H9 (cell line): ENCODE measurements at regions not wholly inside any gene's neighbourhood (a gene's known extent, or its start where the extent isn't known, plus 50 kb on each side); places are given as distances from the start of the nearest gene placed in this dataset.

ENCODE experiments used
- DNase-seq: peaks from one replicate; pipeline ENCODE4 v3.0.0-alpha.2; 2017
- H2AFZ ChIP-seq: one replicate; pipeline ENCODE4 v1.6.1; 2013; ENCODE audit warnings: mild to moderate bottlenecking, low read length, control low read depth, moderate library complexity
- H2AK5ac ChIP-seq: 2 replicates; pipeline ENCODE4 v1.6.1; 2013; ENCODE audit warnings: low read length, control low read depth, mixed read lengths; ENCODE audit not compliant: insufficient read length
- H2BK120ac ChIP-seq: one replicate; pipeline ENCODE4 v1.6.1; 2013; ENCODE audit warnings: low read depth, mild to moderate bottlenecking, low read length, control low read depth, inconsistent platforms; ENCODE audit not compliant: poor library complexity, severe bottlenecking
- H2BK12ac ChIP-seq: 2 replicates; pipeline ENCODE4 v1.6.1; 2013; ENCODE audit warnings: low read length, control low read depth, mixed read lengths, low read depth; ENCODE audit not compliant: insufficient read length
- H2BK15ac ChIP-seq: 2 replicates; pipeline ENCODE4 v1.6.1; 2013; ENCODE audit warnings: low read depth, low read length, control low read depth
- H2BK20ac ChIP-seq: one replicate; pipeline ENCODE4 v1.6.1; 2013; ENCODE audit warnings: low read depth, mild to moderate bottlenecking, low read length, control low read depth, inconsistent platforms; ENCODE audit not compliant: poor library complexity, severe bottlenecking
- H2BK5ac ChIP-seq: 2 replicates; pipeline ENCODE4 v1.6.1; 2013; ENCODE audit warnings: low read length, control low read depth, mixed read lengths; ENCODE audit not compliant: insufficient read length
- H3K14ac ChIP-seq: 2 replicates; pipeline ENCODE4 v1.6.1; 2013; ENCODE audit warnings: low read length, control low read depth; ENCODE audit not compliant: insufficient read depth
- H3K18ac ChIP-seq: 2 replicates; pipeline ENCODE4 v1.6.1; 2013; ENCODE audit warnings: low read depth, mild to moderate bottlenecking, mixed read lengths, low read length, control low read depth; ENCODE audit not compliant: insufficient read length
- H3K23ac ChIP-seq: 2 replicates; pipeline ENCODE4 v1.6.1; 2013; ENCODE audit warnings: low read length, control low read depth, mixed read lengths, low read depth; ENCODE audit not compliant: insufficient read length
- H3K23me2 ChIP-seq: 2 replicates; pipeline ENCODE4 v1.6.1; 2013; ENCODE audit warnings: low read depth, mild to moderate bottlenecking, mixed read lengths, low read length, control low read depth; ENCODE audit not compliant: insufficient read length, poor library complexity, severe bottlenecking
- H3K27ac ChIP-seq: 2 replicates; pipeline ENCODE4 v1.5.1; 2013; ENCODE audit warnings: low read length, control low read depth, mixed read lengths, low read depth; ENCODE audit not compliant: insufficient read length
- H3K27me3 ChIP-seq: 2 replicates; pipeline ENCODE4 v1.6.1; 2013; ENCODE audit warnings: low read length, control low read depth, inconsistent platforms; ENCODE audit not compliant: insufficient read depth
- H3K4ac ChIP-seq: 2 replicates; pipeline ENCODE4 v1.6.1; 2013; ENCODE audit warnings: low read depth, mild to moderate bottlenecking, control low read depth, inconsistent platforms, low read length, moderate library complexity
- H3K4me1 ChIP-seq: 2 replicates; pipeline ENCODE4 v1.6.1; 2013; ENCODE audit warnings: low read length, control low read depth, inconsistent platforms; ENCODE audit not compliant: insufficient read depth
- H3K4me2 ChIP-seq: 2 replicates; pipeline ENCODE4 v1.6.1; 2013; ENCODE audit warnings: low read length, control low read depth, mixed read lengths; ENCODE audit not compliant: insufficient read length, insufficient read depth
- H3K56ac ChIP-seq: 2 replicates; pipeline ENCODE4 v1.6.1; 2013; ENCODE audit warnings: low read depth, mild to moderate bottlenecking, mixed read lengths, low read length, control low read depth; ENCODE audit not compliant: insufficient read length
- H3K79me1 ChIP-seq: 2 replicates; pipeline ENCODE4 v1.6.1; 2013; ENCODE audit warnings: low read depth, mild to moderate bottlenecking, moderate library complexity, low read length, control low read depth, inconsistent platforms; ENCODE audit not compliant: insufficient read depth, poor library complexity, severe bottlenecking
- H3K79me2 ChIP-seq: 2 replicates; pipeline ENCODE4 v1.6.1; 2013; ENCODE audit warnings: low read length, control low read depth, inconsistent platforms; ENCODE audit not compliant: insufficient read depth
- H3K9ac ChIP-seq: 2 replicates; pipeline ENCODE4 v1.6.1; 2013; ENCODE audit warnings: low read length, control low read depth, mixed read lengths; ENCODE audit not compliant: insufficient read length; ENCODE audit errors: extremely low read depth
- H3K9me3 ChIP-seq: one replicate; pipeline ENCODE4 v1.6.1; 2013; ENCODE audit warnings: low read depth, low read length, inconsistent platforms; ENCODE audit not compliant: control insufficient read depth
- H3T11ph ChIP-seq: one replicate; pipeline ENCODE4 v1.6.1; 2013; ENCODE audit warnings: mild to moderate bottlenecking, low read length, control low read depth, inconsistent platforms
- H4K20me1 ChIP-seq: one replicate; pipeline ENCODE4 v1.6.1; 2013; ENCODE audit not compliant: control insufficient read depth, insufficient read length, insufficient read depth
- H4K5ac ChIP-seq: 2 replicates; pipeline ENCODE4 v1.6.1; 2013; ENCODE audit warnings: low read depth, mild to moderate bottlenecking, mixed read lengths, low read length, control low read depth; ENCODE audit not compliant: insufficient read length
- H4K8ac ChIP-seq: replicated peaks from 2 replicates; pipeline ENCODE4 v1.6.1; 2013; ENCODE audit warnings: low read length, control low read depth, mixed read lengths, low read depth; ENCODE audit not compliant: insufficient read length
- H4K91ac ChIP-seq: 2 replicates; pipeline ENCODE4 v1.6.1; 2013; ENCODE audit warnings: low read depth, mild to moderate bottlenecking, moderate library complexity, mixed read lengths, low read length, control low read depth; ENCODE audit not compliant: insufficient read length
- H3K27ac Mint-ChIP-seq, 3 experiments: 2 replicates in 2 of 3; 3 replicates in 1 of 3; pipeline ENCODE4 v1.8.0; 2020 to 2021; ENCODE audit warnings: mixed read lengths in 3 of 3, mild to moderate bottlenecking in 1 of 3, moderate library complexity in 1 of 3
- H3K27me3 Mint-ChIP-seq: 2 replicates; pipeline ENCODE4 v1.8.0; 2021; ENCODE audit warnings: low read depth, mild to moderate bottlenecking, moderate library complexity, mixed read lengths
- H3K36me3 Mint-ChIP-seq, 3 experiments: 2 replicates in 2 of 3; 3 replicates in 1 of 3; pipeline ENCODE4 v1.8.0; 2020 to 2021; ENCODE audit warnings: low read depth in 3 of 3, mixed read lengths in 3 of 3; ENCODE audit not compliant: insufficient read depth in 1 of 3
- H3K4me1 Mint-ChIP-seq, 2 experiments: 2 replicates each; pipeline ENCODE4 v1.8.0; 2020; ENCODE audit warnings: mixed read lengths in 2 of 2
- H3K4me3 Mint-ChIP-seq, 2 experiments: 2 replicates in 1 of 2; 3 replicates in 1 of 2; pipeline ENCODE4 v1.8.0; 2020 to 2021; ENCODE audit warnings: mild to moderate bottlenecking in 2 of 2, mixed read lengths in 2 of 2, moderate library complexity in 1 of 2
- H3K9me3 Mint-ChIP-seq, 2 experiments: 2 replicates in 1 of 2; 3 replicates in 1 of 2; pipeline ENCODE4 v1.8.0; 2020; ENCODE audit warnings: mild to moderate bottlenecking in 2 of 2, mixed read lengths in 2 of 2, moderate library complexity in 1 of 2
- WGBS: extraction: QIAGEN DNeasy Blood & Tissue Kit; methylation state at CpG from one replicate; pipeline ENCODE4 v1.1.7; 2013; ENCODE audit warnings: missing lambda C conversion rate, low lambda C conversion rate, mixed read lengths; ENCODE audit not compliant: insufficient read length; ENCODE audit errors: extremely low coverage; 5-methylcytosine and 5-hydroxymethylcytosine counted together
- TF ChIP-seq, protein P1 (sequence below): fragments of 200-600 bp; sonication (generic); conservative IDR thresholded peaks from 3 replicates; pipeline ENCODE4 v1.8.0; 2021; ENCODE audit warnings: antibody characterized with exemption, mild to moderate bottlenecking

DNA sequence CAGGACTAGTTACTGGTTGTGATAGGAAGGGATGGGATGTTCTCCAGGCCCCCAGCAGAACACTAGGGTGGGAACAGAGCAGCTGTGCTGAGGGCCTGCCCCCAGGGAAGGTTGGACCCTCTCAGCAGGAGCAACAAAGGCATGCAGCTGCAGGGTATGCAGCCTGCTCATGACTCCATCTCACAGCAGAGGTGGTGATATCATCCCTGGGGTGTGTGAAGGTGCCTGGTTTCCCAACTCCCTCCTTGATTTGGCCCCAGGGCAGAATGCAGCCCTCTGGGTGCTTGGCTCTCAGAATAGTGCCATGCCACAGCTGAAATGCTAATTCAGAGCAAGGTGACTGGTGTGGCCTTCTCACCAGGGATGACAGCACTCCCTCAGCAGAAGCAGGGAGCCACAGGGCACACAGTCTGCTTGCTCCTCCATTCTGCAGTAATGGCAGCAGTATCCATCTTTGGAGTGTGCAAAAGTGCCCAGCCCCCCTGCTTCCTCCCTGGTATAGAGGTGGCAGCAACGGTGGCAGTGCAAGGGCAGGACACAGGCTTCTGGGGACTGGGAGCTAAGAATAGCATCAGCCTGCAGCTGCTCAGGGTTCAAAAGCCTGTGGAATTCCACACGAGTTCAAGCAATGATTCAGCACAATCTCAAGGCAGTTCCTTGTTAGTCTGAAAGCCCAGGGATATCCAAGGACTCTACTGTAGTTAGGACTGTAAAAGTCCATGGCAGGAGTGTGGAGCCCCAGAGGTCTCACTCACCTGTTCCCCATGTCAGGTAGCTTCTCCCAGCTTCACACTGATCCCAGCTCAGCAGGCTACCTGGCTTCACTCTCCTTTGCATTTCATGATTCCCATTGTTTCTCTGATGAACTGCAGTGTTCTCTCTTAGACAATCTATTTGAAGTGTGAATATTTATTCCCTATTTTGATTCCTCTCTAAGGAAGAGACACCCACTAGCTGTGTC lies 298.1 kb upstream of the FOXG1 start:
- Histone ChIP-seq H2BK120ac (no peak overlapping the region), H3K56ac (no peak overlapping the region), H4K20me1 (no peaks in the 10 kb centered on the region), H3K18ac (no peak overlapping the region), H2BK12ac (no peak overlapping the region), H3K9ac (no peak overlapping the region), H3K27me3 (no peaks in the 10 kb centered on the region), H3T11ph (no peak overlapping the region), H2BK15ac (no peak overlapping the region), H2BK20ac (no peak overlapping the region), H3K4me2 (no peak overlapping the region), H4K8ac (no peak overlapping the region), H2BK5ac (no peak overlapping the region), H3K14ac (no peak overlapping the region; the same call in 1 of the 2 replicates), H2AFZ (no peak overlapping the region), H2AK5ac (no peak overlapping the region), H3K23ac (no peak overlapping the region), H3K9me3 (no peaks in the 10 kb centered on the region), H4K5ac (no peak overlapping the region), H4K91ac (no peak overlapping the region), H3K23me2 (no peaks in the 10 kb centered on the region), H3K27ac (no peak overlapping the region), H3K4ac (no peak overlapping the region), H3K4me1 (no peaks in the 10 kb centered on the region), H3K79me1 (no peaks in the 10 kb centered on the region), H3K79me2 (no peaks in the 10 kb centered on the region)
- DNase-seq, result peak; percentile 30
- Mint-ChIP-seq H3K27ac (peak overlapping the region in 1 of 3 experiments; percentile 44; a peak in 2 of 7 replicates), H3K27me3 (no peaks in the 10 kb centered on the region; the same call in 1 of the 2 replicates), H3K9me3 (peaks cover 26 to 44% of the 10 kb centered on the region in 2 experiments), H3K36me3 (peaks cover 4 to 20% (median 13%) of the 10 kb centered on the region in 3 experiments; a peak in 4 of 7 replicates), H3K4me1 (peaks cover 5% of the 10 kb centered on the region in 2 experiments; a peak in 2 of 4 replicates), H3K4me3 (no peak overlapping the region)
- TF ChIP-seq, protein P1, sequence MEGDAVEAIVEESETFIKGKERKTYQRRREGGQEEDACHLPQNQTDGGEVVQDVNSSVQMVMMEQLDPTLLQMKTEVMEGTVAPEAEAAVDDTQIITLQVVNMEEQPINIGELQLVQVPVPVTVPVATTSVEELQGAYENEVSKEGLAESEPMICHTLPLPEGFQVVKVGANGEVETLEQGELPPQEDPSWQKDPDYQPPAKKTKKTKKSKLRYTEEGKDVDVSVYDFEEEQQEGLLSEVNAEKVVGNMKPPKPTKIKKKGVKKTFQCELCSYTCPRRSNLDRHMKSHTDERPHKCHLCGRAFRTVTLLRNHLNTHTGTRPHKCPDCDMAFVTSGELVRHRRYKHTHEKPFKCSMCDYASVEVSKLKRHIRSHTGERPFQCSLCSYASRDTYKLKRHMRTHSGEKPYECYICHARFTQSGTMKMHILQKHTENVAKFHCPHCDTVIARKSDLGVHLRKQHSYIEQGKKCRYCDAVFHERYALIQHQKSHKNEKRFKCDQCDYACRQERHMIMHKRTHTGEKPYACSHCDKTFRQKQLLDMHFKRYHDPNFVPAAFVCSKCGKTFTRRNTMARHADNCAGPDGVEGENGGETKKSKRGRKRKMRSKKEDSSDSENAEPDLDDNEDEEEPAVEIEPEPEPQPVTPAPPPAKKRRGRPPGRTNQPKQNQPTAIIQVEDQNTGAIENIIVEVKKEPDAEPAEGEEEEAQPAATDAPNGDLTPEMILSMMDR, result no peak
- WGBS, result no CpG with 5 or more reads among the region's 2 CpGs
